ENCODE measurements at regions not wholly inside any gene's neighbourhood (a gene's known extent, or its start where the extent isn't known, plus 50 kb on each side); places are given as distances from the start of the nearest gene placed in this dataset.

DNA sequence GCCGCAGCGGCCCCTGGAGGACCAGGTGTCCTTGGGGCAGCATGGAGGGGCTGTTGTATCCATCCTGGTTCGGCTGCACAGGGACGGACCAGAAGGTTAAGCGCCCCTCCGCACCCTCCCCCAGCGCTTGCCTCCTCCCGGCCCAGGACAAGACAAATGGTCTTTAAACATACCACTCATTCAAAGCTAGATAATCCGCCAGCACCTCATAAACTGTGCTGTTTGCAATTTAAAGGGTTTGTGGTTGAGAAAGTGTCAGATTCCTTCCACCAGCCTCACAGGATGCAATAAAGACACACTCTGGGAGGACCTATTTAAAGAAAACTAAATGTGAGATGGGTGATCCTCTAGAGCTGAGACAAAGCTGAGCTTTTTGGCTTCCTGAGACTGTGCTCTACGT lies 426.2 kb upstream of the EEF2KMT start:
- Histone ChIP-seq H3K36me3 (no peaks in the 10 kb centered on the region), H3K9me3 (no peaks in the 10 kb centered on the region), H3K4me1 (no peaks in the 10 kb centered on the region), H3K27me3 (no peaks in the 10 kb centered on the region), H3K27ac (no peak overlapping the region), H3K4me3 (no peak overlapping the region)
- TF ChIP-seq CTCF (IDR thresholded peaks at IDR 0.05): no peak
- DNase-seq (ENCODE audit: low spot score): no peak

- Histone ChIP-seq H3K36me3 (no peaks in the 10 kb centered on the region), H3K27ac (no peak overlapping the region), H3K27me3 (no peaks in the 10 kb centered on the region), H3K4me1 (no peaks in the 10 kb centered on the region), H3K9me3 (no peaks in the 10 kb centered on the region), H3K4me3 (no peak overlapping the region)
- no peak for TF ChIP-seq CTCF (IDR thresholded peaks at IDR 0.05)
- DNase-seq (ENCODE audit: low spot score): no peak
Measured at GRCh38 chr16:5516115-5516514, 418.5 kb upstream of the EEF2KMT start.

DNA sequence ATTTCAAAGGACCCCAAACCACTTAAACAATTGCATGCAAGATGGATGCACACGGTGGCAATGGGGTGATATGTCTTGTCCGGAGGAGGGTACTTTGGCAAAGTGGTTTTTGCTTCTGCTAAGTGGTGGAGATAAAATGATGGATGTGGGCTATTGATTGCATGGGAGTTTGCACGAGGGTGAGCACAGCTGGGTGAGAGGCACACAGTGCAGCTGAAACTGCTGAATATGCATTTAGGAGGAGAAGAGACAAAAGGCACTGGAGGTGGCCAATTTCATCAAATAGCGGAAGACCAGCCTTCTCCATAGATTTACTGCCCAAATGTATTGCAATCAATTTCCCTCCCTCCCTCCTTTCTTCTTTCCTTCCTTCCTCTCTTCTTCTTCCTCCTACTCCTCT lies 414.4 kb upstream of the EEF2KMT start:
- DNase-seq (ENCODE audit: low spot score): no peak
- Histone ChIP-seq H3K27me3 (no peaks in the 10 kb centered on the region), H3K27ac (no peak overlapping the region), H3K9me3 (no peaks in the 10 kb centered on the region), H3K4me3 (no peak overlapping the region), H3K36me3 (no peaks in the 10 kb centered on the region), H3K4me1 (no peaks in the 10 kb centered on the region)
- TF ChIP-seq CTCF (IDR thresholded peaks at IDR 0.05): no peak

- Histone ChIP-seq H3K27me3 (no peaks in the 10 kb centered on the region), H3K36me3 (no peaks in the 10 kb centered on the region), H3K9me3 (no peaks in the 10 kb centered on the region), H3K4me3 (no peak overlapping the region), H3K4me1 (no peaks in the 10 kb centered on the region), H3K27ac (no peak overlapping the region)
- no peak for DNase-seq (ENCODE audit: low spot score)
- no peak for TF ChIP-seq CTCF (IDR thresholded peaks at IDR 0.05)
Measured at GRCh38 chr16:5510819-5511370, 413.3 kb upstream of the EEF2KMT start.

- no peaks in the 10 kb centered on the region for H3K4me1 ChIP-seq
- H3K9me3 ChIP-seq: no peaks in the 10 kb centered on the region
- H3K27me3 ChIP-seq: no peaks in the 10 kb centered on the region
- H3K36me3 ChIP-seq: no peaks in the 10 kb centered on the region
- TF ChIP-seq CTCF (IDR thresholded peaks at IDR 0.05): no peak
- DNase-seq (ENCODE audit: low spot score): no peak
- no peak overlapping the region for H3K4me3 ChIP-seq
- H3K27ac ChIP-seq: no peak overlapping the region
Measured at GRCh38 chr16:5509794-5510193, 412.2 kb upstream of the EEF2KMT start.

DNA sequence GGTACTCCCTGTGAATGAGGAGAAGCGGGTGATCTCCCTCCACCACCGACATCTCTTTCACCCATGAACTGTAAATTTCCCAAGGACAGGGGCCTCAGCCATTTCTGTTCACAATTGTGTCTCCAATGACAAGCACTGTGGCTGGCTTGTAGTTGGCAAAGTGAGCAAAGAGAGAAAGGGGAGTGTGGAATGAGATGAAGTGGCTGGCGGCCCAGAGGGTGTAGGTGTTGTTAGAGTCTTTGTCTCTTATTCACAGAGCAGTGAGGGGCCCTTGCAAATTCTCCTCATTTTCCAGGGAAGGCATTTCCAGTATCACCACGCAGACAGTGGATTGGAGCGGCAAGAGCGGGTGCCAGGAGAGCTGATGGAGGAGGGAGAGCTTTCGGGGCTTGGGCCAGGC lies 411.7 kb upstream of the EEF2KMT start:
- Histone ChIP-seq H3K4me1 (no peaks in the 10 kb centered on the region), H3K9me3 (no peaks in the 10 kb centered on the region), H3K27ac (no peak overlapping the region), H3K36me3 (no peaks in the 10 kb centered on the region), H3K4me3 (no peak overlapping the region), H3K27me3 (no peaks in the 10 kb centered on the region)
- TF ChIP-seq CTCF (IDR thresholded peaks at IDR 0.05): no peak
- no peak for DNase-seq (ENCODE audit: low spot score)

Measured in right atrium auricular region (tissue), 2 donors.